RPMI7951 (cell line): ENCODE measurements at regions not wholly inside any gene's neighbourhood (a gene's known extent, or its start where the extent isn't known, plus 50 kb on each side); places are given as distances from the start of the nearest gene placed in this dataset.

Source experiments
- DNase-seq: peaks from one replicate; pipeline ENCODE4 v3.0.0-alpha.2; 2012; ENCODE audit warnings: low read depth

GRCh38 chr2:188047735-188048134 lies 243.9 kb upstream of the GULP1 start:
- DNase-seq = no peak

GRCh38 chr2:188050726-188051125 lies 240.9 kb upstream of the GULP1 start:
- peak; percentile 20 for DNase-seq

- DNase-seq = no peak
Measured at GRCh38 chr2:188051706-188052105, 240.0 kb upstream of the GULP1 start.

- no peak for DNase-seq
Measured at GRCh38 chr2:188065386-188065785, 226.3 kb upstream of the GULP1 start.

GRCh38 chr2:188068093-188068492 lies 223.6 kb upstream of the GULP1 start:
- peak; percentile 7 for DNase-seq

GRCh38 chr2:188076149-188077056 lies 215.3 kb upstream of the GULP1 start:
- no peak for DNase-seq

GRCh38 chr2:188077757-188078156 lies 213.9 kb upstream of the GULP1 start:
- no peak for DNase-seq

- peak; percentile 9 for DNase-seq
Measured at GRCh38 chr2:188078534-188078933, 213.1 kb upstream of the GULP1 start.

GRCh38 chr2:188079196-188079595 lies 212.5 kb upstream of the GULP1 start:
- peak; percentile 79 for DNase-seq

- DNase-seq = no peak
Measured at GRCh38 chr2:188085421-188085820, 206.3 kb upstream of the GULP1 start.

- no peak for DNase-seq
Measured at GRCh38 chr2:188089901-188090300, 201.8 kb upstream of the GULP1 start.

- no peak for DNase-seq
Measured at GRCh38 chr2:188091220-188091619, 200.5 kb upstream of the GULP1 start.

- no peak for DNase-seq
Measured at GRCh38 chr2:188092734-188093133, 198.9 kb upstream of the GULP1 start.

GRCh38 chr2:188096910-188097309 lies 194.8 kb upstream of the GULP1 start:
- DNase-seq = no peak

GRCh38 chr2:188102881-188103280 lies 188.8 kb upstream of the GULP1 start:
- no peak for DNase-seq

GRCh38 chr2:188114014-188114413 lies 177.7 kb upstream of the GULP1 start:
- peak; percentile 13 for DNase-seq

- no peak for DNase-seq
Measured at GRCh38 chr2:188117706-188118105, 174.0 kb upstream of the GULP1 start.

GRCh38 chr2:188118431-188118830 lies 173.2 kb upstream of the GULP1 start:
- DNase-seq = no peak

GRCh38 chr2:188119112-188119838 lies 172.4 kb upstream of the GULP1 start:
- DNase-seq = no peak

GRCh38 chr2:188122985-188123384 lies 168.7 kb upstream of the GULP1 start:
- DNase-seq = no peak

- no peak for DNase-seq
Measured at GRCh38 chr2:188129677-188130076, 162.0 kb upstream of the GULP1 start.

- no peak for DNase-seq
Measured at GRCh38 chr2:188130317-188130716, 161.4 kb upstream of the GULP1 start.

GRCh38 chr2:188131281-188131680 lies 160.4 kb upstream of the GULP1 start:
- no peak for DNase-seq
